Heart left ventricle (tissue), 16 donors: ENCODE measurements at regions not wholly inside any gene's neighbourhood (a gene's known extent, or its start where the extent isn't known, plus 50 kb on each side); places are given as distances from the start of the nearest gene placed in this dataset.

Source experiments
- ATAC-seq, 4 donors: fragments of 200-7000 bp; cut with Tn5 transposase; one replicate each; pipeline ENCODE4 v1.9.1; 2020 to 2022; ENCODE audit warnings: moderate library complexity in 4 of 4, mild to moderate bottlenecking in 3 of 4, moderate number of reproducible peaks in 1 of 4
- DNase-seq, 5 donors: peaks; one replicate each; pipeline ENCODE4 v3.0.0-alpha.2; 2020
- H3K27ac ChIP-seq, 12 donors: fragments of 200-600 bp; sonication (generic) in 4 of 12; one replicate each; pipeline versions ENCODE4 v1.5.0 to v1.8.0; 2016 to 2022; ENCODE audit warnings: mild to moderate bottlenecking in 2 of 12
- H3K27me3 ChIP-seq, 9 donors: fragments of 200-600 bp; sonication (generic) in 2 of 9; one replicate each; pipeline versions ENCODE4 v1.5.1 to v1.8.0; 2016 to 2022; ENCODE audit warnings: mild to moderate bottlenecking in 3 of 9
- H3K36me3 ChIP-seq, 9 donors: fragments of 200-600 bp; sonication (generic) in 2 of 9; one replicate each; pipeline versions ENCODE4 v1.5.0 to v1.8.0; 2018 to 2022; ENCODE audit warnings: mild to moderate bottlenecking in 2 of 9
- H3K4me1 ChIP-seq, 12 donors: fragments of 200-600 bp; sonication (generic) in 4 of 12; one replicate each; pipeline versions ENCODE4 v1.5.0 to v1.8.0; 2016 to 2022; ENCODE audit warnings: mild to moderate bottlenecking in 3 of 12
- H3K4me3 ChIP-seq, 12 donors: fragments of 200-600 bp; sonication (generic) in 4 of 12; one replicate each; pipeline versions ENCODE4 v1.5.0 to v1.8.0; 2017 to 2022; ENCODE audit warnings: mild to moderate bottlenecking in 9 of 12, moderate library complexity in 4 of 12
- H3K9me3 ChIP-seq, 12 donors: fragments of 200-600 bp; sonication (generic) in 4 of 12; one replicate each; pipeline versions ENCODE4 v1.5.0 to v1.8.0; 2016 to 2022; ENCODE audit warnings: mild to moderate bottlenecking in 1 of 12
- POLR2A ChIP-seq, 2 donors: fragments of 450-650 bp; IDR thresholded peaks; one replicate each; pipeline ENCODE4 v1.6.1; 2017; ENCODE audit warnings: antibody characterized with exemption in 2 of 2, mild to moderate bottlenecking in 2 of 2, moderate library complexity in 2 of 2
- WGBS, 4 donors: extraction: QIAGEN DNeasy Blood & Tissue Kit in 2 of 4; methylation state at CpG; one replicate each; pipeline versions ENCODE4 v1.1.5 to v1.1.7; 2013 to 2018; 5-methylcytosine and 5-hydroxymethylcytosine counted together
- intact Hi-C, 10 donors: fragments of 100-400 bp; cut with DNase I; formaldehyde crosslinking; loops; one replicate each; pipeline versions ENCODE4 v1.11.1 to v1.14.2; 2022
- TF ChIP-seq, protein P1 (sequence below), 12 donors: fragments of 200-600 bp; sonication (generic) in 4 of 12; IDR thresholded peaks; one replicate each; pipeline versions ENCODE4 v1.5.0 to v1.8.0; 2018 to 2022; ENCODE audit warnings: antibody characterized with exemption in 12 of 12, mild to moderate bottlenecking in 5 of 12
- donor health status: ischemic (EF 13 %, LVEDD 7.1; RV severe dilation, severe dysfunction).
- donor health status: healthy with polysubstance abuse.
- donor health status: DM: no; HTN: yes; CAD: no.
- donor health status: DM: no; HTN: no; CAD: no.
- donor health status: ischemic (EF 25% LVEDD 6.9; RV normal size, moderate dysfunction).
- donor health status: ischemic (EF 25% LVEDD 5.7; RV mildly dilated, moderate dysfunction).
- donor health status: healthy.
- donor health status: DM: yes; HTN: yes; CAD: no.
- donor health status: ischemic (EF 35%, LVEDD 5.7; RV mildly dilated, moderate dysfunction).
- donor health status: nonischemic (EF 11% LVEDD 7.7; RV severe dilation, severe dysfunction).
- donor health status: DM: yes; HTN: yes; CAD: no.
- donor health status: PGD.
- donor health status: ischemic (EF 29% LVEDD 5.4; RV normal size, mild dysfunction).
- donor health status: nonischemic (EF 23%, LVEDD 6.1; RV moderate dilation, normal function).

DNA sequence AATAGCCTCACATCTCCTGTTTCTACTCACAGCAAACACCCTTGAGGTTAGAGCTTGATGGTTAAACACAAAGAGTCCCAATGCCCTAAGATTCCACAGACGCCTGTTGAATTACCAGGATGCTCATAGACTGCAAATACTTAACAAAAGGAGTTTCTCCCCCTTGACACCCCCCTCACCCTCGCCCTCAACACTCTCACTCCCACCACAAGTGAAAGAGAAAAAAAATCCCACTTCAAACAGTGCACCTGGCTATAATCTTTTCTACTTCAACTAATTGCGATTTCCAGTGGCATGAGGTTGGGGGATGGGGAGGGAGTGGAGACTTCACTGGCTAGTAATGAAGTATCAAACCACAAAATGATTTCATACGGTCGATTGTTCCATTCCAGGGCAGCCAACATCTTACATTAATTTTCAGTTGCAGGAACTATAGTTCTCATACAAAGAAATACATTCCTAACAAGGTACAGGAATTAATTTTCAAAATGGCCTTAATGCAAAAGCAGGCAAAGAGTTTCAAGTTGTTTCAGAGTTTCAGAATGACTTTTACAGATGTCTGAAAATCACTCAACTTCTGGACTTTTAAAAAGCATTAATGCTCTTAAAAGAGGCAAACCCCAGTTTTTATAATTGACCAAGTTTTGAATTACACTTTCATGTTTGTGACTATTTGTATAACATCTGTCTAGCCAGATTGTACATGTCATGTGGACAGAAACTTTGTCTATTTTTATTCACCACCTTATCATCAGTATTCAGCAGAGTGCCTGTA is 390.7 kb downstream of the C12orf75 start:
- no peak for DNase-seq
- intact Hi-C loops, result no loop called here

DNA sequence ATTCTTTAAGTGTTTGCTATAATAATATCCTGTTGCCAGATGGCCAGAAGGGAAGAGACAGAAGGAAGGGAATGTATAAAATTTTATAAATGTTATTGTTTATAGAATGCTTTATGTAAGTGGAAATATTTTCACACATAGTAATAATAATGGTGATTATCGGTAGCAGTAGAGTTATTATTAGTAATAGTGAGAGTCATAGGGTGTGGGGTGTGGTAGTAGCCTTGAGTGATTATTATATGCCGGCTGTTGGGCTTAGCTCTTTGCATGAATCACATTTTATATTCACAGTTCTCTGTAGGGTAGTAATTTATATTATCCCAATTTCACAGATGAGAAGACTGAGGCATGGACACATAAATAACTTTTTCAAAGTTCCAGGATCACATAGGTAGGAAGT is 391.4 kb downstream of the C12orf75 start:
- Histone ChIP-seq H3K27ac (no peak overlapping the region), H3K27me3 (no peaks in the 10 kb centered on the region), H3K36me3 (no peaks in the 10 kb centered on the region), H3K9me3 (no peaks in the 10 kb centered on the region), H3K4me1 (peaks cover 0 to 8% (median 0%) of the 10 kb centered on the region in 12 donors), H3K4me3 (no peak overlapping the region)
- TF ChIP-seq, protein P1, sequence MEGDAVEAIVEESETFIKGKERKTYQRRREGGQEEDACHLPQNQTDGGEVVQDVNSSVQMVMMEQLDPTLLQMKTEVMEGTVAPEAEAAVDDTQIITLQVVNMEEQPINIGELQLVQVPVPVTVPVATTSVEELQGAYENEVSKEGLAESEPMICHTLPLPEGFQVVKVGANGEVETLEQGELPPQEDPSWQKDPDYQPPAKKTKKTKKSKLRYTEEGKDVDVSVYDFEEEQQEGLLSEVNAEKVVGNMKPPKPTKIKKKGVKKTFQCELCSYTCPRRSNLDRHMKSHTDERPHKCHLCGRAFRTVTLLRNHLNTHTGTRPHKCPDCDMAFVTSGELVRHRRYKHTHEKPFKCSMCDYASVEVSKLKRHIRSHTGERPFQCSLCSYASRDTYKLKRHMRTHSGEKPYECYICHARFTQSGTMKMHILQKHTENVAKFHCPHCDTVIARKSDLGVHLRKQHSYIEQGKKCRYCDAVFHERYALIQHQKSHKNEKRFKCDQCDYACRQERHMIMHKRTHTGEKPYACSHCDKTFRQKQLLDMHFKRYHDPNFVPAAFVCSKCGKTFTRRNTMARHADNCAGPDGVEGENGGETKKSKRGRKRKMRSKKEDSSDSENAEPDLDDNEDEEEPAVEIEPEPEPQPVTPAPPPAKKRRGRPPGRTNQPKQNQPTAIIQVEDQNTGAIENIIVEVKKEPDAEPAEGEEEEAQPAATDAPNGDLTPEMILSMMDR (IDR thresholded peaks at IDR 0.05), result no peak
- TF ChIP-seq POLR2A (IDR thresholded peaks at IDR 0.05), result no peak
- DNase-seq, result no peak
- WGBS, 4 donors, result 72 to 88% (median 81%) methylated on average over 2 of the region's 2 CpGs
- ATAC-seq, result no peak
- intact Hi-C loops, result no loop called here

More for the DNA sequence above, 390.7 kb downstream of the C12orf75 start:
- Histone ChIP-seq H3K36me3 (no peaks in the 10 kb centered on the region), H3K4me3 (no peak overlapping the region), H3K4me1 (peaks cover 0 to 8% (median 0%) of the 10 kb centered on the region in 12 donors), H3K9me3 (no peaks in the 10 kb centered on the region), H3K27me3 (no peaks in the 10 kb centered on the region), H3K27ac (no peak overlapping the region)
- TF ChIP-seq, protein P1 (IDR thresholded peaks at IDR 0.05), result no peak
- no peak for TF ChIP-seq POLR2A (IDR thresholded peaks at IDR 0.05)
- WGBS, 4 donors, result 80 to 82% (median 81%) methylated on average over 5 of the region's 5 CpGs
- ATAC-seq, result no peak

DNA sequence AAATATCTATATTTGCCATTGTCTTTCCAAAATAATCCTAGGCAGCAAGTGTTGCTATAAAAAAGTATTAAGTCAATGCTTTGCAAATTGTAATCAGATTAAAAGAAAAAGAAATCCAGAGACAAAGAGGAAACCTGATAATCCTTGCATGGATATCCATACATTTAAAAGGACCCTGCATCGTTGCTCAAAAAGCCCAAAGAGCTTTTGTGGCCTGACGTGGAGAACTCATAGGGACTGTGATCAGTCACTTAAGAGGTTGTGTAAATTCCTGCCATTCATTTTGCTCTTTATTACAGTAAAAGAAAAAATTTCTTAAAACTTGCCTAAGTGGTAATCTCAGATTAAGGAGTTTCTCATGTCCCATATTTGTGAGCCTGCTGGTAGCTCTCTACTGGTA is 392.6 kb downstream of the C12orf75 start:
- H3K4me1 ChIP-seq, result peaks cover 0 to 8% (median 0%) of the 10 kb centered on the region in 12 donors
- DNase-seq (no peak), ATAC-seq (no peak)
- no peaks in the 10 kb centered on the region for H3K27me3 ChIP-seq
- H3K36me3 ChIP-seq, result no peaks in the 10 kb centered on the region
- WGBS, 4 donors, result 90 to 99% (median 98%) methylated on average over 2 of the region's 2 CpGs
- H3K27ac ChIP-seq, result no peak overlapping the region
- TF ChIP-seq, protein P1 (IDR thresholded peaks at IDR 0.05), result no peak
- no peak for TF ChIP-seq POLR2A (IDR thresholded peaks at IDR 0.05)
- H3K9me3 ChIP-seq, result no peaks in the 10 kb centered on the region
- intact Hi-C loops, result no loop called here
- H3K4me3 ChIP-seq, result no peak overlapping the region

DNA sequence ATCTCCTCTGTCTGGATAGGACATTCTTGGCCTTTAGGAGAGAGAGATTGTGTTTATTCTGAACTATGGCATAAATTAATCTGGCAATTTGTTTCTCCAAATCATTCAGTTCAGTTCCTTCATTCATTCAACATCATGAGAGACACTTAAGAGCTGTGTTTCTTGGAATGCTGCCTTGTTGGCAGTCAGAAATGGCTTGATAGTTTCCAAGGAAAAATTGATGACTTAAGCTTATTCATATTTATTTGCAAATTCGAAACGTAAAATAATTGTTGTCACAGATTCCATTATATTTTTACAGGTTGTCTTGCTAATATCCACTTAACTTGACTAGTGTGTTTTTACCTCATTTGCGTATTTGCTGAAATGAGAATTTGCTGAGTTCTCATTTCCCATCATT is 393.0 kb downstream of the C12orf75 start:
- ATAC-seq, result no peak
- no peak overlapping the region for H3K27ac ChIP-seq

More for the DNA sequence above, 393.0 kb downstream of the C12orf75 start:
- Histone ChIP-seq H3K9me3 (no peaks in the 10 kb centered on the region), H3K36me3 (no peaks in the 10 kb centered on the region), H3K27me3 (no peaks in the 10 kb centered on the region), H3K4me1 (peaks cover 0 to 8% (median 0%) of the 10 kb centered on the region in 12 donors), H3K4me3 (no peak overlapping the region)
- TF ChIP-seq, protein P1 (IDR thresholded peaks at IDR 0.05), result no peak
- no peak for TF ChIP-seq POLR2A (IDR thresholded peaks at IDR 0.05)
- 88 to 92% (median 91%) methylated on average over 3 of the region's 3 CpGs for WGBS, 4 donors
- DNase-seq, result no peak
- intact Hi-C loops, result no loop called here
